ENCODE measurements at regions not wholly inside any gene's neighbourhood (a gene's known extent, or its start where the extent isn't known, plus 50 kb on each side); places are given as distances from the start of the nearest gene placed in this dataset.
"Not testable (repeated sequence)": the region's sequence is repeated elsewhere in the genome, so short reads cannot be mapped to it uniquely, and the experiment has no call there.

GRCh38 chr12:73589220-73589619 lies 948.4 kb upstream of the ATXN7L3B start:
- no peak for TF ChIP-seq CTCF (IDR thresholded peaks at IDR 0.05; ENCODE audit: unreplicated experiment)
- Mint-ChIP-seq H3K27me3 (no peaks in the 10 kb centered on the region), H3K4me1 (ENCODE audit: low read depth) (peaks cover 2% of the 10 kb centered on the region), H3K4me3 (ENCODE audit: low read depth) (no peak overlapping the region), H3K9me3 (ENCODE audit: low read depth) (peaks cover 7% of the 10 kb centered on the region), H3K36me3 (ENCODE audit: insufficient read depth) (no peaks in the 10 kb centered on the region), H3K27ac (no peak overlapping the region)
- no peak for DNase-seq (ENCODE audit: low spot score, unreplicated experiment)

GRCh38 chr12:73598626-73599025 lies 939.0 kb upstream of the ATXN7L3B start:
- DNase-seq (ENCODE audit: low spot score, unreplicated experiment), result no peak
- Mint-ChIP-seq H3K4me1 (ENCODE audit: low read depth) (no peaks in the 10 kb centered on the region), H3K27ac (no peak overlapping the region), H3K27me3 (no peaks in the 10 kb centered on the region), H3K9me3 (ENCODE audit: low read depth) (no peaks in the 10 kb centered on the region), H3K36me3 (ENCODE audit: insufficient read depth) (no peaks in the 10 kb centered on the region), H3K4me3 (ENCODE audit: low read depth) (no peak overlapping the region)
- TF ChIP-seq CTCF (IDR thresholded peaks at IDR 0.05; ENCODE audit: unreplicated experiment), result no peak

- no peak for DNase-seq (ENCODE audit: low spot score, unreplicated experiment)
- no peaks in the 10 kb centered on the region for H3K4me1 Mint-ChIP-seq (ENCODE audit: low read depth)
- no peaks in the 10 kb centered on the region for H3K9me3 Mint-ChIP-seq (ENCODE audit: low read depth)
- H3K4me3 Mint-ChIP-seq (ENCODE audit: low read depth), result no peak overlapping the region
- H3K36me3 Mint-ChIP-seq (ENCODE audit: insufficient read depth), result no peaks in the 10 kb centered on the region
- no peak for TF ChIP-seq CTCF (IDR thresholded peaks at IDR 0.05; ENCODE audit: unreplicated experiment)
- no peaks in the 10 kb centered on the region for H3K27me3 Mint-ChIP-seq
- H3K27ac Mint-ChIP-seq, result no peak overlapping the region
Observed at GRCh38 chr12:73599268-73599667, 938.4 kb upstream of the ATXN7L3B start.

GRCh38 chr12:73605925-73606324 lies 931.7 kb upstream of the ATXN7L3B start:
- peaks cover 17% of the 10 kb centered on the region for H3K9me3 Mint-ChIP-seq (ENCODE audit: low read depth)
- not testable (repeated sequence) for H3K27me3 Mint-ChIP-seq; H3K36me3 Mint-ChIP-seq (ENCODE audit: insufficient read depth); H3K4me3 Mint-ChIP-seq (ENCODE audit: low read depth); H3K4me1 Mint-ChIP-seq (ENCODE audit: low read depth); DNase-seq (ENCODE audit: low spot score, unreplicated experiment); H3K27ac Mint-ChIP-seq

- no peaks in the 10 kb centered on the region for H3K27me3 Mint-ChIP-seq
- H3K4me1 Mint-ChIP-seq (ENCODE audit: low read depth), result peaks cover 14% of the 10 kb centered on the region
- peaks cover 11% of the 10 kb centered on the region for H3K9me3 Mint-ChIP-seq (ENCODE audit: low read depth)
- peak overlapping the region; percentile 22 for H3K27ac Mint-ChIP-seq
- no peak for DNase-seq (ENCODE audit: low spot score, unreplicated experiment)
- no peaks in the 10 kb centered on the region for H3K36me3 Mint-ChIP-seq (ENCODE audit: insufficient read depth)
- no peak for TF ChIP-seq CTCF (IDR thresholded peaks at IDR 0.05; ENCODE audit: unreplicated experiment)
- H3K4me3 Mint-ChIP-seq (ENCODE audit: low read depth), result no peak overlapping the region
Observed at GRCh38 chr12:73612551-73612950, 925.1 kb upstream of the ATXN7L3B start.

GRCh38 chr12:73623421-73623820 lies 914.2 kb upstream of the ATXN7L3B start:
- Mint-ChIP-seq H3K36me3 (ENCODE audit: insufficient read depth) (no peaks in the 10 kb centered on the region), H3K4me1 (ENCODE audit: low read depth) (no peaks in the 10 kb centered on the region)

More at GRCh38 chr12:73623421-73623820, 914.2 kb upstream of the ATXN7L3B start:
- Mint-ChIP-seq H3K4me3 (ENCODE audit: low read depth) (no peak overlapping the region), H3K27ac (no peak overlapping the region), H3K27me3 (no peaks in the 10 kb centered on the region), H3K9me3 (ENCODE audit: low read depth) (peaks cover 6% of the 10 kb centered on the region)
- no peak for TF ChIP-seq CTCF (IDR thresholded peaks at IDR 0.05; ENCODE audit: unreplicated experiment)
- no peak for DNase-seq (ENCODE audit: low spot score, unreplicated experiment)

Data from progenitor cell of endocrine pancreas (in vitro differentiated cells).